ENCODE measurements at regions not wholly inside any gene's neighbourhood (a gene's known extent, or its start where the extent isn't known, plus 50 kb on each side); places are given as distances from the start of the nearest gene placed in this dataset.
"Not testable (repeated sequence)": the region's sequence is repeated elsewhere in the genome, so short reads cannot be mapped to it uniquely, and the experiment has no call there.

GRCh38 chr7:65510187-65510538 is 136.5 kb downstream of the ZNF92 start:
- DNase-seq (ENCODE audit: low read depth in 2 of 2), result not testable (repeated sequence)

GRCh38 chr7:65519751-65520150 is 146.1 kb downstream of the ZNF92 start:
- not testable (repeated sequence) for DNase-seq (ENCODE audit: low read depth in 2 of 2)

GRCh38 chr7:65545465-65546161 is 172.0 kb downstream of the ZNF92 start:
- not testable (repeated sequence) for DNase-seq (ENCODE audit: low read depth in 2 of 2)

GRCh38 chr7:65549589-65550443 is 176.2 kb downstream of the ZNF92 start:
- not testable (repeated sequence) for DNase-seq (ENCODE audit: low read depth in 2 of 2)

- not testable (repeated sequence) for DNase-seq (ENCODE audit: low read depth in 2 of 2)
Observed at GRCh38 chr7:65550444-65550809, 176.8 kb downstream of the ZNF92 start.

- DNase-seq (ENCODE audit: low read depth in 2 of 2), result not testable (repeated sequence)
Observed at GRCh38 chr7:65551042-65551441, 177.4 kb downstream of the ZNF92 start.

GRCh38 chr7:65554553-65555476 is 181.2 kb downstream of the ZNF92 start:
- DNase-seq (ENCODE audit: low read depth in 2 of 2), result not testable (repeated sequence)

GRCh38 chr7:65558584-65558983 is 184.9 kb downstream of the ZNF92 start:
- DNase-seq (ENCODE audit: low read depth in 2 of 2), result not testable (repeated sequence)

GRCh38 chr7:65561786-65562372 is 188.2 kb downstream of the ZNF92 start:
- not testable (repeated sequence) for DNase-seq (ENCODE audit: low read depth in 2 of 2)

- not testable (repeated sequence) for DNase-seq (ENCODE audit: low read depth in 2 of 2)
Observed at GRCh38 chr7:65562522-65562921, 188.9 kb downstream of the ZNF92 start.

- DNase-seq (ENCODE audit: low read depth in 2 of 2), result not testable (repeated sequence)
Observed at GRCh38 chr7:65563333-65563732, 189.7 kb downstream of the ZNF92 start.

GRCh38 chr7:65568226-65568625 is 194.6 kb downstream of the ZNF92 start:
- DNase-seq (ENCODE audit: low read depth in 2 of 2), result not testable (repeated sequence)

- not testable (repeated sequence) for DNase-seq (ENCODE audit: low read depth in 2 of 2)
Observed at GRCh38 chr7:65570990-65571389, 197.3 kb downstream of the ZNF92 start.

GRCh38 chr7:65572581-65572980 is 198.9 kb downstream of the ZNF92 start:
- DNase-seq (ENCODE audit: low read depth in 2 of 2), result not testable (repeated sequence)

- not testable (repeated sequence) for DNase-seq (ENCODE audit: low read depth in 2 of 2)
Observed at GRCh38 chr7:65576370-65576769, 202.7 kb downstream of the ZNF92 start.

- not testable (repeated sequence) for DNase-seq (ENCODE audit: low read depth in 2 of 2)
Observed at GRCh38 chr7:65582518-65583119, 209.0 kb downstream of the ZNF92 start.

GRCh38 chr7:65602495-65602894 is 228.8 kb downstream of the ZNF92 start:
- not testable (repeated sequence) for DNase-seq (ENCODE audit: low read depth in 2 of 2)

- DNase-seq (ENCODE audit: low read depth in 2 of 2), result no peak
Observed at GRCh38 chr7:65609131-65609530, 235.5 kb downstream of the ZNF92 start.

- not testable (repeated sequence) for DNase-seq (ENCODE audit: low read depth in 2 of 2)
Observed at GRCh38 chr7:65613644-65614289, 240.1 kb downstream of the ZNF92 start.

GRCh38 chr7:65616111-65616510 is 242.5 kb downstream of the ZNF92 start:
- not testable (repeated sequence) for DNase-seq (ENCODE audit: low read depth in 2 of 2)
